ENCODE measurements at regions not wholly inside any gene's neighbourhood (a gene's known extent, or its start where the extent isn't known, plus 50 kb on each side); places are given as distances from the start of the nearest gene placed in this dataset.

DNA sequence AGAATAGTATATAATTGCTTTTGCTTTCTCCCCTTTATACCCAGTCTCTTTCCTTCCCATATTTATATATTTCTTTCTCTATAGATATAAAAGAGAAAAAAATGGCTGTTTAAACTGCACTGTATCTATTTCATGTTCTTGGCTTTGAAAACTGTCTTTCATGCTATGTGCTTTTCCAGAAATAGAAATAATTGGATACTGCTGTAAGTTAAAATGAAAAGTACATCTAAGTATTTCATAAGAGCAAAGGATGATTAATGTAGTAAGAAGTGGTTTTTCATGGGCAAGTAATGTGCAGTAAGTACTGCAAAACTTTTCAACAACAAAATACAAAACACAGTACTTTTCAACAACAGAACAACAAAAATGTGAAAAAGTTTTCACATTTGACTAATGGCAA is 237.9 kb downstream of the SNCA start (continued):
- TF ChIP-seq, protein P1, sequence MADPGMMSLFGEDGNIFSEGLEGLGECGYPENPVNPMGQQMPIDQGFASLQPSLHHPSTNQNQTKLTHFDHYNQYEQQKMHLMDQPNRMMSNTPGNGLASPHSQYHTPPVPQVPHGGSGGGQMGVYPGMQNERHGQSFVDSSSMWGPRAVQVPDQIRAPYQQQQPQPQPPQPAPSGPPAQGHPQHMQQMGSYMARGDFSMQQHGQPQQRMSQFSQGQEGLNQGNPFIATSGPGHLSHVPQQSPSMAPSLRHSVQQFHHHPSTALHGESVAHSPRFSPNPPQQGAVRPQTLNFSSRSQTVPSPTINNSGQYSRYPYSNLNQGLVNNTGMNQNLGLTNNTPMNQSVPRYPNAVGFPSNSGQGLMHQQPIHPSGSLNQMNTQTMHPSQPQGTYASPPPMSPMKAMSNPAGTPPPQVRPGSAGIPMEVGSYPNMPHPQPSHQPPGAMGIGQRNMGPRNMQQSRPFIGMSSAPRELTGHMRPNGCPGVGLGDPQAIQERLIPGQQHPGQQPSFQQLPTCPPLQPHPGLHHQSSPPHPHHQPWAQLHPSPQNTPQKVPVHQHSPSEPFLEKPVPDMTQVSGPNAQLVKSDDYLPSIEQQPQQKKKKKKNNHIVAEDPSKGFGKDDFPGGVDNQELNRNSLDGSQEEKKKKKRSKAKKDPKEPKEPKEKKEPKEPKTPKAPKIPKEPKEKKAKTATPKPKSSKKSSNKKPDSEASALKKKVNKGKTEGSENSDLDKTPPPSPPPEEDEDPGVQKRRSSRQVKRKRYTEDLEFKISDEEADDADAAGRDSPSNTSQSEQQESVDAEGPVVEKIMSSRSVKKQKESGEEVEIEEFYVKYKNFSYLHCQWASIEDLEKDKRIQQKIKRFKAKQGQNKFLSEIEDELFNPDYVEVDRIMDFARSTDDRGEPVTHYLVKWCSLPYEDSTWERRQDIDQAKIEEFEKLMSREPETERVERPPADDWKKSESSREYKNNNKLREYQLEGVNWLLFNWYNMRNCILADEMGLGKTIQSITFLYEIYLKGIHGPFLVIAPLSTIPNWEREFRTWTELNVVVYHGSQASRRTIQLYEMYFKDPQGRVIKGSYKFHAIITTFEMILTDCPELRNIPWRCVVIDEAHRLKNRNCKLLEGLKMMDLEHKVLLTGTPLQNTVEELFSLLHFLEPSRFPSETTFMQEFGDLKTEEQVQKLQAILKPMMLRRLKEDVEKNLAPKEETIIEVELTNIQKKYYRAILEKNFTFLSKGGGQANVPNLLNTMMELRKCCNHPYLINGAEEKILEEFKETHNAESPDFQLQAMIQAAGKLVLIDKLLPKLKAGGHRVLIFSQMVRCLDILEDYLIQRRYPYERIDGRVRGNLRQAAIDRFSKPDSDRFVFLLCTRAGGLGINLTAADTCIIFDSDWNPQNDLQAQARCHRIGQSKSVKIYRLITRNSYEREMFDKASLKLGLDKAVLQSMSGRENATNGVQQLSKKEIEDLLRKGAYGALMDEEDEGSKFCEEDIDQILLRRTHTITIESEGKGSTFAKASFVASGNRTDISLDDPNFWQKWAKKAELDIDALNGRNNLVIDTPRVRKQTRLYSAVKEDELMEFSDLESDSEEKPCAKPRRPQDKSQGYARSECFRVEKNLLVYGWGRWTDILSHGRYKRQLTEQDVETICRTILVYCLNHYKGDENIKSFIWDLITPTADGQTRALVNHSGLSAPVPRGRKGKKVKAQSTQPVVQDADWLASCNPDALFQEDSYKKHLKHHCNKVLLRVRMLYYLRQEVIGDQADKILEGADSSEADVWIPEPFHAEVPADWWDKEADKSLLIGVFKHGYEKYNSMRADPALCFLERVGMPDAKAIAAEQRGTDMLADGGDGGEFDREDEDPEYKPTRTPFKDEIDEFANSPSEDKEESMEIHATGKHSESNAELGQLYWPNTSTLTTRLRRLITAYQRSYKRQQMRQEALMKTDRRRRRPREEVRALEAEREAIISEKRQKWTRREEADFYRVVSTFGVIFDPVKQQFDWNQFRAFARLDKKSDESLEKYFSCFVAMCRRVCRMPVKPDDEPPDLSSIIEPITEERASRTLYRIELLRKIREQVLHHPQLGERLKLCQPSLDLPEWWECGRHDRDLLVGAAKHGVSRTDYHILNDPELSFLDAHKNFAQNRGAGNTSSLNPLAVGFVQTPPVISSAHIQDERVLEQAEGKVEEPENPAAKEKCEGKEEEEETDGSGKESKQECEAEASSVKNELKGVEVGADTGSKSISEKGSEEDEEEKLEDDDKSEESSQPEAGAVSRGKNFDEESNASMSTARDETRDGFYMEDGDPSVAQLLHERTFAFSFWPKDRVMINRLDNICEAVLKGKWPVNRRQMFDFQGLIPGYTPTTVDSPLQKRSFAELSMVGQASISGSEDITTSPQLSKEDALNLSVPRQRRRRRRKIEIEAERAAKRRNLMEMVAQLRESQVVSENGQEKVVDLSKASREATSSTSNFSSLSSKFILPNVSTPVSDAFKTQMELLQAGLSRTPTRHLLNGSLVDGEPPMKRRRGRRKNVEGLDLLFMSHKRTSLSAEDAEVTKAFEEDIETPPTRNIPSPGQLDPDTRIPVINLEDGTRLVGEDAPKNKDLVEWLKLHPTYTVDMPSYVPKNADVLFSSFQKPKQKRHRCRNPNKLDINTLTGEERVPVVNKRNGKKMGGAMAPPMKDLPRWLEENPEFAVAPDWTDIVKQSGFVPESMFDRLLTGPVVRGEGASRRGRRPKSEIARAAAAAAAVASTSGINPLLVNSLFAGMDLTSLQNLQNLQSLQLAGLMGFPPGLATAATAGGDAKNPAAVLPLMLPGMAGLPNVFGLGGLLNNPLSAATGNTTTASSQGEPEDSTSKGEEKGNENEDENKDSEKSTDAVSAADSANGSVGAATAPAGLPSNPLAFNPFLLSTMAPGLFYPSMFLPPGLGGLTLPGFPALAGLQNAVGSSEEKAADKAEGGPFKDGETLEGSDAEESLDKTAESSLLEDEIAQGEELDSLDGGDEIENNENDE (IDR thresholded peaks at IDR 0.05; ENCODE audit: low read depth, low read length): no peak
- TF ChIP-seq, protein P2, sequence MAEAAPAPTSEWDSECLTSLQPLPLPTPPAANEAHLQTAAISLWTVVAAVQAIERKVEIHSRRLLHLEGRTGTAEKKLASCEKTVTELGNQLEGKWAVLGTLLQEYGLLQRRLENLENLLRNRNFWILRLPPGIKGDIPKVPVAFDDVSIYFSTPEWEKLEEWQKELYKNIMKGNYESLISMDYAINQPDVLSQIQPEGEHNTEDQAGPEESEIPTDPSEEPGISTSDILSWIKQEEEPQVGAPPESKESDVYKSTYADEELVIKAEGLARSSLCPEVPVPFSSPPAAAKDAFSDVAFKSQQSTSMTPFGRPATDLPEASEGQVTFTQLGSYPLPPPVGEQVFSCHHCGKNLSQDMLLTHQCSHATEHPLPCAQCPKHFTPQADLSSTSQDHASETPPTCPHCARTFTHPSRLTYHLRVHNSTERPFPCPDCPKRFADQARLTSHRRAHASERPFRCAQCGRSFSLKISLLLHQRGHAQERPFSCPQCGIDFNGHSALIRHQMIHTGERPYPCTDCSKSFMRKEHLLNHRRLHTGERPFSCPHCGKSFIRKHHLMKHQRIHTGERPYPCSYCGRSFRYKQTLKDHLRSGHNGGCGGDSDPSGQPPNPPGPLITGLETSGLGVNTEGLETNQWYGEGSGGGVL (CRISPR knock-in tag; IDR thresholded peaks at IDR 0.05): no peak
- no peak for TF ChIP-seq CBFB (CRISPR knock-in tag; IDR thresholded peaks at IDR 0.05)
- TF ChIP-seq, protein P3, sequence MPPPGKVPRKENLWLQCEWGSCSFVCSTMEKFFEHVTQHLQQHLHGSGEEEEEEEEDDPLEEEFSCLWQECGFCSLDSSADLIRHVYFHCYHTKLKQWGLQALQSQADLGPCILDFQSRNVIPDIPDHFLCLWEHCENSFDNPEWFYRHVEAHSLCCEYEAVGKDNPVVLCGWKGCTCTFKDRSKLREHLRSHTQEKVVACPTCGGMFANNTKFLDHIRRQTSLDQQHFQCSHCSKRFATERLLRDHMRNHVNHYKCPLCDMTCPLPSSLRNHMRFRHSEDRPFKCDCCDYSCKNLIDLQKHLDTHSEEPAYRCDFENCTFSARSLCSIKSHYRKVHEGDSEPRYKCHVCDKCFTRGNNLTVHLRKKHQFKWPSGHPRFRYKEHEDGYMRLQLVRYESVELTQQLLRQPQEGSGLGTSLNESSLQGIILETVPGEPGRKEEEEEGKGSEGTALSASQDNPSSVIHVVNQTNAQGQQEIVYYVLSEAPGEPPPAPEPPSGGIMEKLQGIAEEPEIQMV (tag; conservative IDR thresholded peaks at IDR 0.05; ENCODE audit: low read depth): no peak
- TF ChIP-seq, protein P4, sequence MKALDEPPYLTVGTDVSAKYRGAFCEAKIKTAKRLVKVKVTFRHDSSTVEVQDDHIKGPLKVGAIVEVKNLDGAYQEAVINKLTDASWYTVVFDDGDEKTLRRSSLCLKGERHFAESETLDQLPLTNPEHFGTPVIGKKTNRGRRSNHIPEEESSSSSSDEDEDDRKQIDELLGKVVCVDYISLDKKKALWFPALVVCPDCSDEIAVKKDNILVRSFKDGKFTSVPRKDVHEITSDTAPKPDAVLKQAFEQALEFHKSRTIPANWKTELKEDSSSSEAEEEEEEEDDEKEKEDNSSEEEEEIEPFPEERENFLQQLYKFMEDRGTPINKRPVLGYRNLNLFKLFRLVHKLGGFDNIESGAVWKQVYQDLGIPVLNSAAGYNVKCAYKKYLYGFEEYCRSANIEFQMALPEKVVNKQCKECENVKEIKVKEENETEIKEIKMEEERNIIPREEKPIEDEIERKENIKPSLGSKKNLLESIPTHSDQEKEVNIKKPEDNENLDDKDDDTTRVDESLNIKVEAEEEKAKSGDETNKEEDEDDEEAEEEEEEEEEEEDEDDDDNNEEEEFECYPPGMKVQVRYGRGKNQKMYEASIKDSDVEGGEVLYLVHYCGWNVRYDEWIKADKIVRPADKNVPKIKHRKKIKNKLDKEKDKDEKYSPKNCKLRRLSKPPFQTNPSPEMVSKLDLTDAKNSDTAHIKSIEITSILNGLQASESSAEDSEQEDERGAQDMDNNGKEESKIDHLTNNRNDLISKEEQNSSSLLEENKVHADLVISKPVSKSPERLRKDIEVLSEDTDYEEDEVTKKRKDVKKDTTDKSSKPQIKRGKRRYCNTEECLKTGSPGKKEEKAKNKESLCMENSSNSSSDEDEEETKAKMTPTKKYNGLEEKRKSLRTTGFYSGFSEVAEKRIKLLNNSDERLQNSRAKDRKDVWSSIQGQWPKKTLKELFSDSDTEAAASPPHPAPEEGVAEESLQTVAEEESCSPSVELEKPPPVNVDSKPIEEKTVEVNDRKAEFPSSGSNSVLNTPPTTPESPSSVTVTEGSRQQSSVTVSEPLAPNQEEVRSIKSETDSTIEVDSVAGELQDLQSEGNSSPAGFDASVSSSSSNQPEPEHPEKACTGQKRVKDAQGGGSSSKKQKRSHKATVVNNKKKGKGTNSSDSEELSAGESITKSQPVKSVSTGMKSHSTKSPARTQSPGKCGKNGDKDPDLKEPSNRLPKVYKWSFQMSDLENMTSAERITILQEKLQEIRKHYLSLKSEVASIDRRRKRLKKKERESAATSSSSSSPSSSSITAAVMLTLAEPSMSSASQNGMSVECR (CRISPR knock-in tag; IDR thresholded peaks at IDR 0.05): no peak
